HG02981 (cell line): ENCODE measurements at regions not wholly inside any gene's neighbourhood (a gene's known extent, or its start where the extent isn't known, plus 50 kb on each side); places are given as distances from the start of the nearest gene placed in this dataset.

ENCODE experiments used
- ATAC-seq: cut with Tn5 transposase; IDR thresholded peaks from one replicate; pipeline ENCODE4 v1.9.1; 2021; ENCODE audit warnings: mild to moderate bottlenecking, moderate library complexity; ENCODE audit not compliant: unreplicated experiment

GRCh38 chr16:87074641-87075318 lies 242.4 kb downstream of the C16orf95 start:
- no peak for ATAC-seq

GRCh38 chr16:87075319-87075860 lies 241.8 kb downstream of the C16orf95 start:
- no peak for ATAC-seq

DNA sequence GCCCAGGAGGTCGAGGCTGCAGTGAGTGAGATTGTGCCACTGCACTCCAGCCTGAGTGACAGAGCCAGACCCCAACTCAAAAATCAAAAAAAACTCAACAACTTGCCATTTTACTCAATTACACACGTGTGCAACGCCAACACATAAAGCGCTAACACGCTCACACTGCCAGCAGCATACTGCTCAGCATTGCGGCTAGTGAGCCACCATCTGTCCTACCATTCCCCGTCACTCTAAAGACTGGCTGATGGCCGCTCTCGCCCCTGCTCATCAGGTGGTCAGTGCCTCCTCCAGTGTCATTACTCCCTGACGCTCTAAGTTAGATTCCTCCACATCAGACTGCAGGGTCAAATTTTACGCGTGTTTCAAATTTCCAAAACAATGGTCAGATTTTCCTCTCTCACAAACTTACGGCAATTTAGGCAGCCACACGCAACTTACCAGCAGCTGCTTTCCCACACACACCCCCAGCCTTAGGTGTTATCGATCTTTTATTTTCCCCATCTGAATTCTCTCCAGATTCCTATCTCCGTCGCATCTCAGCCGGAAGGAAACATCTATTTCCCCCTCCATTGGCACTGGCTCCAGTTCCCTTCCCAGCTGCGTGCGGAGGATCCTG lies 240.8 kb downstream of the C16orf95 start:
- no peak for ATAC-seq

DNA sequence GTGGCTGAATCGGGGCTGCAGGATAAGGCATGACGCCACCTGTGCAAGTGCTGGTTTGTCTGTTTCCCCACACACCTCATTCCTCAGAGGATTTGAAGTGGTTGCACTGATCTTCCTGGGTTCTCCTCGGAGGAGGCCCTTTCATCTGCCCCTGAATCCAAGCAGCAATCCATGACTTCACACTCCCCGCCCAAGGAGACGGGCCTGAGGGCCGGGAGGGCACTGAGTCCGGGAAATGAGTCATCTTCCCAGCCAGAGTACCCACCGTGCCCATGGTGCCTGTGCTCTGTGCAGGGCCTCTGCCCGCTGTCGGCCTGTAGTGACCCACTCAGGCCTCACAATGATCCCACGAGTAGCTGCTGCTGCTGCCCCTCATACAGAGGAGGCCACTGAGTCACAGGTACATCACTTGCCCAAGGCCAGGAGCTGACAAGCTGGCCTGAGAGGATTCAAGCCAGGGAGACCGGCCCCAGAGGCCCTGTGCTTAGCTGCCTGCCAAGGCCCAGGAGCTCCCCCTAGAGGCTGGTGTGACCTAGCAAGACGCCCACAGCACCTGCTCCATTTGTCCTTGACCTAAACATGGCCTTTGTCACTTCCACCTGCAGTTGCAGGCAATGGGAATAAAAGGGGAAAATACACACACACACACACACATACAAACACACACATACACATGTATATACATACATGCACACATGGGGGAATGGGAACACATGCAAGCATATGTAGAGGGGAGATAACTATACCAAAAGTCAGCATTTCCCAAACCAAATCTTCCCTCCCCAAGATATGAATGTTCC lies 240.0 kb downstream of the C16orf95 start:
- ATAC-seq, result no peak

DNA sequence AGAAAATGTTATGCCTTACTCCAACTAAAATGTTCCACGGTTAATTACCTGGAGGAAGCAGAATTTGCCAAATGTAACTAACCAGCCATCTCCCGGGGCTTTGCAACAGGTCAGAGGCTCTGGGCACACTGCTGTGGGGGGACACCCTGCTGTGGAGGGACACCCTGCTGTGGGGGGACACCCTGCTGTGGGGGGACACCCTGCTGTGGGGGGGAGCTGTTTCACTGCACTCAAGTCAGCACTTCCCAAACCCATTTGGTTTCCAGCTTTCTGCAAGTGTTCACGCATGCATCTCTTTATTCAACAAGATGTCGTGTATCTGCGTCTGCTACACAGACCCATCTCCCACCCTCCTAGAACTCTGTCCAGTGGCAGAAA lies 239.5 kb downstream of the C16orf95 start:
- ATAC-seq, result no peak

DNA sequence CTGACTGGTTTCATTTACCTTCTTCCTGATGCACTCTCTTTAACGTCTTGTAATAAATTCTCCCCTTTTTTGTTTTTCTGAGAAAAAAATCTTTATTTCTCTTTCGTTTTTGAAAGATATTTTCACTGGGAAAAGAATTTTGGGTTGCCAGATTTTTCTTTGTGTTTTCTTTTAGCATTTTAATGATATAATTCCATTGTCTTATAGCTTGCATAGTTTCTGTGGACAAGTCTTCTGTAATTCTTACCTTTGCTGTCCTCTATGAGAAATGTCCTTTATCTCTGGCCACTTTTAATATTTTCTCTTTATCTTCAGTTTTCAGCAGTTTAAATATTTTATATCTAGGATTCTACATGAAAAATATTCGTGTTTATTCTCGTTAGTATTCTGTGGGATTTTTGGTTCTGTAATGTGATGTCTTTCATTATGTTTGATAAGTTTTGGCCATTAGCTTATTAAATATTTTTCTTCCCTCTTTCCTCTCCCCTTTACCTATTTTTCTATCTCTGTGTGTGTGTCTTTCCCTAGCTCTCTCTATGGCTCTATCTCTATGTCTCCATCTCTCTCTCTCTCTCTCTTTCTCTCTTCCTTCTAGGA lies 236.5 kb downstream of the C16orf95 start:
- ATAC-seq, result no peak

- no peak for ATAC-seq
Observed at GRCh38 chr16:87085441-87085840, 231.8 kb downstream of the C16orf95 start.

DNA sequence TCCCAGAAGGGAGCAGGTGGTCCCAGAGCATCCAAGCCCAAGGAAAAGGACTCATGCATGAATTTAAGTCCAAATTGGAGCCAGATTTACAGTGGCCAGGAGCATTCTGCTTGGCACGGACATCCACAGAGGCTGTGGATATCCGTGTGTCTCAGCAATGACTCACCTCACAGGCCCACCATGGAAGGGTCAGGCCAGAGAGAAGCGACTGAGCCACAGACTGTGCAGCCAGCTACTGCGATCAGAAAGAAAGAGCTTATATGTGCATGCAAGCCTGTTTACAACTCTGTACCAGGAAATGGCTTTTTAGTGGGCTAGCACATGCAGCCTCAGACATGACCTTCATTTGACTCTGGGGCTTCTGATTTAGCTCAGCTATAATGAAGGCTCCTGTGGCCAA lies 231.0 kb downstream of the C16orf95 start:
- ATAC-seq, result no peak

- no peak for ATAC-seq
Observed at GRCh38 chr16:87086575-87086974, 230.6 kb downstream of the C16orf95 start.

DNA sequence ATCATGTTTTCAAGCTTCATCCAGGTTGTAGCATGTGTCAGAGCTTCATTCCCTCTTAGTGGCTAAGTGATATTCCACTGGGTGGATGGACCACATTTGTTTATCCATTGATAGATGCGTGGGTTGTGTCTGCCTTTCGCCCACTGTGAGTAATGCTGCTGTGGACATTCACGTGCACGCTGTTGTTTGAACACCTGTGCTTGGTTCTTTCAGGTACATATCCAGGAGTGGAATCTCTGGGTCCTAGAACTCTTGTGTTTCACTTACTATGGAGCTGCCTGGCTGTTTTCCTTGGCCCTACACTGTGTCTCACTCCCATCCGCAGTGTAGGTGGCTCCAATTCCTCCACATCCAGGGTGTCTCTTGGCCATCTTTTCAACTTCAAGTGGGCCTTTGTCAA lies 224.2 kb downstream of the C16orf95 start:
- no peak for ATAC-seq

DNA sequence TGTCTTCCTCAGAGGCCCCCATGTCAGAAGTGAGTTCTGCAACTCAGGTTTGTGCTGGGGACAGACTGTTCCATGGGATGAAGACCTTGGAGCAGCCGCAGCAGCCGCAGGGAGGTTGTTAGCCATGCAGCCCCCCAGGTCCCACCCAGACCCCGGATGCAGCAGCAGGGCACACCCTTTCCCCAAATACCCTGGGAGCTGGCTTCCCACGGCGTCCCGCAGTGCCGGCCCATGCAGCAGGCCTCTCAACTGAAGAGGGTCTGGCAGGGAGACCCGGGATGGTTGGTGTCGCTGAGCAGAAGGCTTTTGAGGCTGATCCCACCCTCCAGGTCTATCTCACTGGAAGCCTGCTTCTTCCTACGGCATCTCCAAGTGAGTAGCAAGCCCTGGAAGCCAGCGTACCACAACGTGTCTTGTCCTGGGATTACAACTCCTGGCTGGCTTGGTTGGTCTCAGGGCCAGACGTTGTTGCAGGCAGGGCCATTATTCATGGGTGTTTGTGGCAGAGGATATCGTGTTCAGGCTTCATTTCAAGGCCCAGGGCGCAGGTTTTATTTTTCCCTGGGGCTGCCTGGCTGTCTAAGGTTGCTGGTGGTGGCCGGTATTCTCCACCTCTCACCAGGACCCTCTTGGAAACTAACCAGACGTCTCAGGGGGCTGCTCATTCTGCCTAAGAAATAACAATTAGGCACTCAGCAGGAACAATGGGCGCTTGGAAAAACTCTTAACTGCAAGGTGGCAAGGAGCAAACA lies 223.2 kb downstream of the C16orf95 start:
- ATAC-seq, result no peak

- no peak for ATAC-seq
Observed at GRCh38 chr16:87094556-87094865, 222.7 kb downstream of the C16orf95 start.

GRCh38 chr16:87095271-87095670 lies 221.9 kb downstream of the C16orf95 start:
- ATAC-seq, result no peak

- no peak for ATAC-seq
Observed at GRCh38 chr16:87096746-87097333, 220.4 kb downstream of the C16orf95 start.

DNA sequence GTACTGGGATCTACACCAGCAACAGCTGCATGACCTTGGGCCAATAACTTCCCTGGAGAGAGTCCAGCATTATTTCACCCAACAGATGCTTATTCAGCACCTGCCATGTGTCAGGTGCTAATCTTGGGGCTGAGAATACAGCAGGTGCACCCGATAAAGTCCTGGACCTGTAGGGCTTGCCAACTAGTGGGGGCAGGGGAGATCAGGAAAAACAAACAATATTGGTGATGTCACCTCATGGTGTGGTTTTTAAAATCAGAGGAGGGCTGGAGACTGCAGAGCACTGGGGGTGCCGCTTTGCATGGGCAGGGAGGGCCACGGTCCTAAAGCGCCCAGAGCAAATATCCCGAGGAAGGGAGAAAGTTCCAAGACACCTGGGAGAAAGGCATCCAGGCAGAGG lies 218.8 kb downstream of the C16orf95 start:
- ATAC-seq, result no peak

DNA sequence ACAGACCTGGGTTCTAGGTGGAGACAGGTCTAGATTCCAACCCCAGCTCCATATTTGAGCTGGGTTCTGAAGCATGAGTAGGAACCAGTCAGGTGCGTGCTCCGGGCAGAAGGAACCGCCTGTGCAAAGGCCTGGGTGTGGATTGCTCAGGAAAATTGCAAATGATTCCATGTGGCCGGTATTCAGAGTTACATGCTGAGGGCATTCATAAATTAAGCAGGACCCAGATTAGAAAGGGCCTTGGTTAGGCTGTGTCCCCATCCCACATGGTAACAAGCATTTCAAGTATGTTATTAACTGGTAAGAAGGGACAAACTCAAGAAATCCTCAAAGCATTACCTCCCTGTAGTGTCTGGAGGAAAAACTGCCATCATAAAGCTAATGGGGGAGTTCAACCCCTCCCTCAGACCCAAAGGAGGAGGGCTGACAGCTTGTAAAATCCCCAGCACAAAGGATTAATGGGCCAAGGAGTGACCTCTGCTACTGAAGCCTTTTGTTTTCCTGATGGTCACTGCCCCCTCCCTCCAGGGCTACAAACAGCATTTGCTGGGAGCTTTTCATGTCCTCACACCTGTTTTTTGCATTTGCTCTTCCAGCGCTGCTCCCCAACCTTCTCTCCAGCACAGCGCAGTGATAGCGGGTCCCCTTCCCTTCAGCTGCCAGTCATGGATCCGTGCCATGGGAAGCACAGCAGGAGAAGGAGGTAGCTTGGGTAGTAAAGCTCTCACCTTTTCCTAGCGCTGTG lies 218.0 kb downstream of the C16orf95 start:
- ATAC-seq, result no peak

DNA sequence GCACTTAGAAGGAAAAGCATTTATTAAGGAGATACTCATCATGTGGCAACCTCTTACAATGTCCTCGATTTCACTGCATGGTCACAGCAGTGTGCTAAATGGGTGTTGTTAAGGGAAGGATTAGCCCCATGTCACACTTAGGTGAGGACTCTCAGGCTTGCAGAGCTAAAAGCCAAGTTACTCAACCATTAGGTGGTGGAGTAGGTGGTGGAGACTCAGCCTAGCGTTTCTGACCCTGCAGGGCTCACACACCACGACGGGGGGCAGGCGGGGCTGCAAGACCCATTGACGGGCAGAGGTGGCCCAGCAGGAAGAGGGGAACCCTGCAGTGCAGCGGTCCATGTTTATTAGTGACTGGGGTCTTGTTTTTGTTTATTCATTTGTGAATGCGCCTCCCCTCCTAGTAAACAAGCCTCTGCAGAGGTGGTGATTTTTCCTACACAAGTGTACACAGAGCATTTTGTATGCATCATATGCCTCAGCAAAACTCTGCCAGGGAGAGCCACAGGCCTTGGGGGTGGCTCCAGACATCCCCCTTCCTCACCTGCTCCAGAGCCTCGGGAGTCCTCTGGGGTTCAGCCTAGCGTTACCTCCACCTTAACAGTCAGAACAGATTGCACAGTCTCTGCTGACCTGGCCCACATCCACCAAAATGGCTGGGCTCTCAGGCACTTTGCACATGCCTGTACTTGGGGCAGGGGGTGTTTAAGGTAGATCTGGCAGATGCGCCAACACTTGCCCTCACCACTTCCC lies 216.7 kb downstream of the C16orf95 start:
- no peak for ATAC-seq

DNA sequence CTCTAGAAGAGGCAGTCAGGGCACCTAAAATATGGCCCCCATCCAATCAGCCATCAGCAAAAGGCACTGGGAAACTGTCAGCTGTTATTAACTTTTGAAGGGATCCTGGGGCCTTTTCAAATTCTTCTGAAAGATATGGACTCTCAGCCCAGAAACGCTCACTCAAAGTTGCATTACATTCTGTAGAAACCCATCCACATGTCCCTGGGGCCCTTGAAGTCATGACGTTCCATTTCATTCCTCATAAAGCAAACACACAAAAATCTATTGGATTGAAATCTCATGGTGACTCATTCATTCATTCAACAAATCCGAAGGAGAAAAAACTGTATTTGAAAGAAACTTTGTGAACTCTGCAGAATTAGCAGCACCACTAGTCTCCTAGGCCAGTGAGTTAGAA lies 215.3 kb downstream of the C16orf95 start:
- no peak for ATAC-seq

DNA sequence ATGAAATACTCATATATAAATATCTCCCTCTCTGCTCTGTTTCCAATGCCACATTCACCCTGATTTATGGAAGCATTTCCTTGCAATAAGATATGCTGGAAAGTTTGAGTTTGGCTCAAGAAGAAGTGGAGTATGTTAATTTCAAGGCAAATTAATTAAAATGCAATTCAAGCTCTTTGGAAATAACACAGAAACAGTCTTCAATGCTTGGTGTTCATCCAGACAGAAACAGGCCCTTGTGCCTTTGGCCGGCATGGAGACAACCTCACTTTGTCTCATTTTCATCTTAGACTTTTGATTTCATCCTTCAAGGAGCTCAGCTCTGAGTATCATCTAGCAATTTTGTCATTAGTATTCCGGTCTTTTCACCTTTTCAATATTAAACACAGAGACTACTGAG lies 210.0 kb downstream of the C16orf95 start:
- no peak for ATAC-seq
